ENCODE measurements at regions not wholly inside any gene's neighbourhood (a gene's known extent, or its start where the extent isn't known, plus 50 kb on each side); places are given as distances from the start of the nearest gene placed in this dataset.

GRCh38 chr7:46123756-46124343 is 202.8 kb upstream of the IGFBP3 start:
- TF ChIP-seq CTCF (IDR thresholded peaks at IDR 0.05; ENCODE audit: low read depth, low read length, missing input control) (no peak), REST (IDR thresholded peaks at IDR 0.05) (no peak), YY1 (IDR thresholded peaks at IDR 0.05) (no peak), TAF1 (conservative IDR thresholded peaks at IDR 0.05) (no peak), EGR1 (IDR thresholded peaks at IDR 0.05; ENCODE audit: low read depth in 2 of 2) (no peak), MAX (IDR thresholded peaks at IDR 0.05) (no peak), SP1 (IDR thresholded peaks at IDR 0.05) (no peak), GABPA (IDR thresholded peaks at IDR 0.05 in 1 of 2, conservative IDR thresholded peaks at IDR 0.05 in 1 of 2) (no peak)
- TF ChIP-seq, protein P1, sequence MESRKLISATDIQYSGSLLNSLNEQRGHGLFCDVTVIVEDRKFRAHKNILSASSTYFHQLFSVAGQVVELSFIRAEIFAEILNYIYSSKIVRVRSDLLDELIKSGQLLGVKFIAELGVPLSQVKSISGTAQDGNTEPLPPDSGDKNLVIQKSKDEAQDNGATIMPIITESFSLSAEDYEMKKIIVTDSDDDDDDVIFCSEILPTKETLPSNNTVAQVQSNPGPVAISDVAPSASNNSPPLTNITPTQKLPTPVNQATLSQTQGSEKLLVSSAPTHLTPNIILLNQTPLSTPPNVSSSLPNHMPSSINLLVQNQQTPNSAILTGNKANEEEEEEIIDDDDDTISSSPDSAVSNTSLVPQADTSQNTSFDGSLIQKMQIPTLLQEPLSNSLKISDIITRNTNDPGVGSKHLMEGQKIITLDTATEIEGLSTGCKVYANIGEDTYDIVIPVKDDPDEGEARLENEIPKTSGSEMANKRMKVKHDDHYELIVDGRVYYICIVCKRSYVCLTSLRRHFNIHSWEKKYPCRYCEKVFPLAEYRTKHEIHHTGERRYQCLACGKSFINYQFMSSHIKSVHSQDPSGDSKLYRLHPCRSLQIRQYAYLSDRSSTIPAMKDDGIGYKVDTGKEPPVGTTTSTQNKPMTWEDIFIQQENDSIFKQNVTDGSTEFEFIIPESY (IDR thresholded peaks at IDR 0.05): no peak

Measured in liver (tissue), 3 donors.